ENCODE measurements at regions not wholly inside any gene's neighbourhood (a gene's known extent, or its start where the extent isn't known, plus 50 kb on each side); places are given as distances from the start of the nearest gene placed in this dataset.

DNA sequence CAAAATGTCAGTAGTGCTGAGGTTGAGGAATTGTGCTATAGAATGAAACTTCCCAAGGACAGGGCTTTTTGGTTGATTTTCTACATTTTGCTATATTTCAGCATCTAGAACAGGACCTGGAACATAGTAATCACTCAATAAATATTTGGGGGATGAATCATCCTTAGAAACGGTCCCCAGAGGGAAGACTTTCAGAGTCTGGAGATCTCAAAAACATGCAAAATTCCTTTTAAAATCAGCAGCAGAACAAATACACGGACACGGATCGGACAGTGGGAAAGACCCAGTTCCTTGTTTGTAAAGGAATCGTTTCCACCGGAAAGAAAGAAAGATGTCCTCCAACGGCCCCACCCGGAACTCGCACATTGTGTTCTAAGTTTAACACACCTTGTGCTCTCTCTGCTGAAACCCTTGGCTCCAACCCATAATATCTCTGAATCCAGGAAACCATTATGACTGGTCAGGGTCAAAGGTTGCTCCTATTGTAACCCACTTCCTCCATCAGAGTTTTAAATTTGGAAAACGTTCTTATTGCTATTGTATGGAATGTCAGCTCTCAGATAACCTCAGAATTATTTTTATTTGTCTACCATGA is 617.2 kb downstream of the MED13L start:
- 42% methylated on average over 6 of the region's 10 CpGs for WGBS (ENCODE audit: insufficient coverage)
- CTCF ChIA-PET, result no interaction called here
- DNase-seq, result no peak

GRCh38 chr12:115659422-115659821 is 618.1 kb downstream of the MED13L start:
- WGBS (ENCODE audit: insufficient coverage), result 67% methylated on average over 4 of the region's 4 CpGs
- CTCF ChIA-PET, result no interaction called here
- no peak for DNase-seq
- POLR2A ChIA-PET, result interaction anchor here (0.5 kb wide), 1 partner anchor 870 kb away, joined by 4 read pairs; no protein-coding TSS in a partner anchor
- Histone ChIP-seq H3K4me1 (ENCODE audit: control extremely low read depth in 1 of 4, control insufficient read depth in 4 of 4, insufficient read depth in 4 of 4, low read length in 3 of 4) (no peaks in the 10 kb centered on the region), H3K27me3 (replicated peaks in 2 of 5; ENCODE audit: control insufficient read depth in 4 of 5, insufficient read depth in 5 of 5, low read length in 4 of 5) (peaks cover 0 to 9% (median 2%) of the 10 kb centered on the region in 5 experiments), H3K27ac (ENCODE audit: insufficient read depth in 1 of 2, low read depth in 1 of 2, low read length in 2 of 2, poor library complexity in 1 of 2, severe bottlenecking in 2 of 2) (no peak overlapping the region), H3K4me3 (ENCODE audit: control insufficient read depth in 1 of 7, extremely low read depth in 1 of 7, insufficient read depth in 4 of 7, low read depth in 2 of 7, low read length in 6 of 7) (no peak overlapping the region), H3K9me3 (ENCODE audit: control extremely low read depth in 1 of 5, control insufficient read depth in 4 of 5, insufficient read depth in 2 of 5, low read depth in 1 of 5, low read length in 4 of 5) (peaks cover 0 to 2% (median 0%) of the 10 kb centered on the region in 5 experiments), H3K36me3 (ENCODE audit: control insufficient read depth in 4 of 4, insufficient read depth in 4 of 4, low read length in 3 of 4) (no peaks in the 10 kb centered on the region)

More for the DNA sequence above, 617.2 kb downstream of the MED13L start:
- H3K9me3 ChIP-seq (ENCODE audit: control extremely low read depth in 1 of 5, control insufficient read depth in 4 of 5, insufficient read depth in 2 of 5, low read depth in 1 of 5, low read length in 4 of 5), result peaks cover 0 to 2% (median 0%) of the 10 kb centered on the region in 5 experiments
- POLR2A ChIA-PET, result no interaction called here
- H3K27ac ChIP-seq (ENCODE audit: insufficient read depth in 1 of 2, low read depth in 1 of 2, low read length in 2 of 2, poor library complexity in 1 of 2, severe bottlenecking in 2 of 2), result no peak overlapping the region
- no peaks in the 10 kb centered on the region for H3K36me3 ChIP-seq (ENCODE audit: control insufficient read depth in 4 of 4, insufficient read depth in 4 of 4, low read length in 3 of 4)
- no peak overlapping the region for H3K4me3 ChIP-seq (ENCODE audit: control insufficient read depth in 1 of 7, extremely low read depth in 1 of 7, insufficient read depth in 4 of 7, low read depth in 2 of 7, low read length in 6 of 7)
- no peaks in the 10 kb centered on the region for H3K4me1 ChIP-seq (ENCODE audit: control extremely low read depth in 1 of 4, control insufficient read depth in 4 of 4, insufficient read depth in 4 of 4, low read length in 3 of 4)
- H3K27me3 ChIP-seq (replicated peaks in 2 of 5; ENCODE audit: control insufficient read depth in 4 of 5, insufficient read depth in 5 of 5, low read length in 4 of 5), result peaks cover 0 to 9% (median 2%) of the 10 kb centered on the region in 5 experiments

- ChIA-PET POLR2A (no interaction called here), CTCF (no interaction called here)
- DNase-seq, result no peak
Measured at GRCh38 chr12:115657081-115658013, 620.1 kb downstream of the MED13L start.

GRCh38 chr12:115650026-115650425 is 627.5 kb downstream of the MED13L start:
- Histone ChIP-seq H3K27me3 (replicated peaks in 2 of 5; ENCODE audit: control insufficient read depth in 4 of 5, insufficient read depth in 5 of 5, low read length in 4 of 5) (peaks cover 0 to 2% (median 1%) of the 10 kb centered on the region in 5 experiments), H3K27ac (ENCODE audit: insufficient read depth in 1 of 2, low read depth in 1 of 2, low read length in 2 of 2, poor library complexity in 1 of 2, severe bottlenecking in 2 of 2) (no peak overlapping the region), H3K4me1 (ENCODE audit: control extremely low read depth in 1 of 4, control insufficient read depth in 4 of 4, insufficient read depth in 4 of 4, low read length in 3 of 4) (no peaks in the 10 kb centered on the region), H3K9me3 (ENCODE audit: control extremely low read depth in 1 of 5, control insufficient read depth in 4 of 5, insufficient read depth in 2 of 5, low read depth in 1 of 5, low read length in 4 of 5) (peaks cover 0 to 3% (median 0%) of the 10 kb centered on the region in 5 experiments), H3K36me3 (ENCODE audit: control insufficient read depth in 4 of 4, insufficient read depth in 4 of 4, low read length in 3 of 4) (no peaks in the 10 kb centered on the region), H3K4me3 (ENCODE audit: control insufficient read depth in 1 of 7, extremely low read depth in 1 of 7, insufficient read depth in 4 of 7, low read depth in 2 of 7, low read length in 6 of 7) (no peak overlapping the region)
- ChIA-PET CTCF (no interaction called here), POLR2A (no interaction called here)
- DNase-seq, result no peak
- 69% methylated on average over 7 of the region's 10 CpGs for WGBS (ENCODE audit: insufficient coverage)

More at GRCh38 chr12:115657081-115658013, 620.1 kb downstream of the MED13L start:
- H3K4me3 ChIP-seq (ENCODE audit: control insufficient read depth in 1 of 7, extremely low read depth in 1 of 7, insufficient read depth in 4 of 7, low read depth in 2 of 7, low read length in 6 of 7), result no peak overlapping the region
- H3K4me1 ChIP-seq (ENCODE audit: control extremely low read depth in 1 of 4, control insufficient read depth in 4 of 4, insufficient read depth in 4 of 4, low read length in 3 of 4), result no peaks in the 10 kb centered on the region
- WGBS (ENCODE audit: insufficient coverage), result 87% methylated on average over 5 of the region's 7 CpGs
- peaks cover 0 to 9% (median 2%) of the 10 kb centered on the region in 5 experiments for H3K27me3 ChIP-seq (replicated peaks in 2 of 5; ENCODE audit: control insufficient read depth in 4 of 5, insufficient read depth in 5 of 5, low read length in 4 of 5)
- no peaks in the 10 kb centered on the region for H3K9me3 ChIP-seq (ENCODE audit: control extremely low read depth in 1 of 5, control insufficient read depth in 4 of 5, insufficient read depth in 2 of 5, low read depth in 1 of 5, low read length in 4 of 5)
- no peaks in the 10 kb centered on the region for H3K36me3 ChIP-seq (ENCODE audit: control insufficient read depth in 4 of 4, insufficient read depth in 4 of 4, low read length in 3 of 4)
- H3K27ac ChIP-seq (ENCODE audit: insufficient read depth in 1 of 2, low read depth in 1 of 2, low read length in 2 of 2, poor library complexity in 1 of 2, severe bottlenecking in 2 of 2), result no peak overlapping the region

GRCh38 chr12:115648463-115648862 is 629.0 kb downstream of the MED13L start:
- ChIA-PET CTCF (no interaction called here), POLR2A (no interaction called here)
- no peaks in the 10 kb centered on the region for H3K4me1 ChIP-seq (ENCODE audit: control extremely low read depth in 1 of 4, control insufficient read depth in 4 of 4, insufficient read depth in 4 of 4, low read length in 3 of 4)
- no peak overlapping the region for H3K27ac ChIP-seq (ENCODE audit: insufficient read depth in 1 of 2, low read depth in 1 of 2, low read length in 2 of 2, poor library complexity in 1 of 2, severe bottlenecking in 2 of 2)
- H3K36me3 ChIP-seq (ENCODE audit: control insufficient read depth in 4 of 4, insufficient read depth in 4 of 4, low read length in 3 of 4), result no peaks in the 10 kb centered on the region
- no CpG with 5 or more reads among the region's 1 CpG for WGBS (ENCODE audit: insufficient coverage)
- H3K4me3 ChIP-seq (ENCODE audit: control insufficient read depth in 1 of 7, extremely low read depth in 1 of 7, insufficient read depth in 4 of 7, low read depth in 2 of 7, low read length in 6 of 7), result no peak overlapping the region
- DNase-seq, result no peak
- peaks cover 0 to 3% (median 0%) of the 10 kb centered on the region in 5 experiments for H3K9me3 ChIP-seq (ENCODE audit: control extremely low read depth in 1 of 5, control insufficient read depth in 4 of 5, insufficient read depth in 2 of 5, low read depth in 1 of 5, low read length in 4 of 5)
- peaks cover 0 to 2% (median 1%) of the 10 kb centered on the region in 5 experiments for H3K27me3 ChIP-seq (replicated peaks in 2 of 5; ENCODE audit: control insufficient read depth in 4 of 5, insufficient read depth in 5 of 5, low read length in 4 of 5)

DNA sequence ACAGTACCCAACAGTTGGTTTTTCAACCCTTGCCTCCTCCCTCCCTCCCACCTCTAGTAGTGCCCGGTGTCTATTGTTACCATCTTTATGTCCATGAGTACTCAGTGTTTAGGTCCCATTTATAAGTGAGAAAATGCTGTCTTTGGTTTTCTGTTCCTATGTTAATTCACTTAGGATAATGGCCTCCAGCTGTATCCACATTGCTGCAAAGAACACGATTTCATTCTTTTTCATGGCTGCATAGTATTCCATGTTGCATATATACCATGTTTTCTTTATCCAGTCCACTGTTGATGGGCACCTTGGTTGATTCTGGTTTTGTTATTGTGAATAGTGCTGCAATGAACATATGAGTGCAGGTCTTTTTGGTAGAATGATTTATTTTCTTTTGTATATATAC is 631.3 kb downstream of the MED13L start:
- Histone ChIP-seq H3K9me3 (ENCODE audit: control extremely low read depth in 1 of 5, control insufficient read depth in 4 of 5, insufficient read depth in 2 of 5, low read depth in 1 of 5, low read length in 4 of 5) (peaks cover 0 to 3% (median 0%) of the 10 kb centered on the region in 5 experiments), H3K27me3 (replicated peaks in 2 of 5; ENCODE audit: control insufficient read depth in 4 of 5, insufficient read depth in 5 of 5, low read length in 4 of 5) (peaks cover 0 to 4% (median 1%) of the 10 kb centered on the region in 5 experiments), H3K27ac (ENCODE audit: insufficient read depth in 1 of 2, low read depth in 1 of 2, low read length in 2 of 2, poor library complexity in 1 of 2, severe bottlenecking in 2 of 2) (no peak overlapping the region), H3K36me3 (ENCODE audit: control insufficient read depth in 4 of 4, insufficient read depth in 4 of 4, low read length in 3 of 4) (no peaks in the 10 kb centered on the region), H3K4me1 (ENCODE audit: control extremely low read depth in 1 of 4, control insufficient read depth in 4 of 4, insufficient read depth in 4 of 4, low read length in 3 of 4) (no peaks in the 10 kb centered on the region), H3K4me3 (ENCODE audit: control insufficient read depth in 1 of 7, extremely low read depth in 1 of 7, insufficient read depth in 4 of 7, low read depth in 2 of 7, low read length in 6 of 7) (no peak overlapping the region)
- CTCF ChIA-PET, result no interaction called here
- no CpG with 5 or more reads among the region's 2 CpGs for WGBS (ENCODE audit: insufficient coverage)
- POLR2A ChIA-PET, result no interaction called here
- DNase-seq, result no peak

GRCh38 chr12:115640929-115641328 is 636.6 kb downstream of the MED13L start:
- no peak for DNase-seq
- H3K27me3 ChIP-seq (replicated peaks in 2 of 5; ENCODE audit: control insufficient read depth in 4 of 5, insufficient read depth in 5 of 5, low read length in 4 of 5), result peaks cover 0 to 21% (median 5%) of the 10 kb centered on the region in 5 experiments
- ChIA-PET CTCF (no interaction called here), POLR2A (no interaction called here)
- no peaks in the 10 kb centered on the region for H3K4me1 ChIP-seq (ENCODE audit: control extremely low read depth in 1 of 4, control insufficient read depth in 4 of 4, insufficient read depth in 4 of 4, low read length in 3 of 4)
- no peaks in the 10 kb centered on the region for H3K9me3 ChIP-seq (ENCODE audit: control extremely low read depth in 1 of 5, control insufficient read depth in 4 of 5, insufficient read depth in 2 of 5, low read depth in 1 of 5, low read length in 4 of 5)
- no peak overlapping the region for H3K27ac ChIP-seq (ENCODE audit: insufficient read depth in 1 of 2, low read depth in 1 of 2, low read length in 2 of 2, poor library complexity in 1 of 2, severe bottlenecking in 2 of 2)
- 100% methylated on average over 1 of the region's 2 CpGs for WGBS (ENCODE audit: insufficient coverage)
- no peak overlapping the region for H3K4me3 ChIP-seq (ENCODE audit: control insufficient read depth in 1 of 7, extremely low read depth in 1 of 7, insufficient read depth in 4 of 7, low read depth in 2 of 7, low read length in 6 of 7)
- H3K36me3 ChIP-seq (ENCODE audit: control insufficient read depth in 4 of 4, insufficient read depth in 4 of 4, low read length in 3 of 4), result no peaks in the 10 kb centered on the region
